AML-193 (cell line): ENCODE measurements at regions not wholly inside any gene's neighbourhood (a gene's known extent, or its start where the extent isn't known, plus 50 kb on each side); places are given as distances from the start of the nearest gene placed in this dataset.

Experiments
- DNase-seq, 2 experiments: peaks; one replicate each; lab custom pipeline; 2025; lab: John Stamatoyannopoulos, UW

- DNase-seq = no peak
Measured at GRCh38 chr18:2036086-2036485, 535.2 kb downstream of the METTL4 start.

- DNase-seq = no peak
Measured at GRCh38 chr18:2040279-2040678, 531.0 kb downstream of the METTL4 start.

- DNase-seq = peak; percentile 78 to 81
Measured at GRCh38 chr18:2049986-2050385, 521.3 kb downstream of the METTL4 start.

- DNase-seq = no peak
Measured at GRCh38 chr18:2050702-2051201, 520.6 kb downstream of the METTL4 start.

GRCh38 chr18:2053490-2054089 is 517.7 kb downstream of the METTL4 start:
- no peak for DNase-seq

- DNase-seq = no peak
Measured at GRCh38 chr18:2059336-2059735, 512.0 kb downstream of the METTL4 start.

- no peak for DNase-seq
Measured at GRCh38 chr18:2060086-2060485, 511.2 kb downstream of the METTL4 start.

- no peak for DNase-seq
Measured at GRCh38 chr18:2070631-2071030, 500.7 kb downstream of the METTL4 start.

- DNase-seq = no peak
Measured at GRCh38 chr18:2075499-2075898, 495.8 kb downstream of the METTL4 start.

GRCh38 chr18:2082676-2083075 is 488.6 kb downstream of the METTL4 start:
- DNase-seq = no peak

- DNase-seq = peak; percentile 54 to 57
Measured at GRCh38 chr18:2083691-2084090, 487.6 kb downstream of the METTL4 start.

- no peak for DNase-seq
Measured at GRCh38 chr18:2086439-2086838, 484.9 kb downstream of the METTL4 start.

GRCh38 chr18:2087877-2088673 is 483.2 kb downstream of the METTL4 start:
- peak; percentile 92 to 93 for DNase-seq

- DNase-seq = no peak
Measured at GRCh38 chr18:2089396-2089795, 481.9 kb downstream of the METTL4 start.

- DNase-seq = no peak
Measured at GRCh38 chr18:2091937-2092336, 479.4 kb downstream of the METTL4 start.

GRCh38 chr18:2096551-2096950 is 474.8 kb downstream of the METTL4 start:
- no peak for DNase-seq

- DNase-seq = no peak
Measured at GRCh38 chr18:2100694-2101213, 470.6 kb downstream of the METTL4 start.

GRCh38 chr18:2102022-2102421 is 469.3 kb downstream of the METTL4 start:
- DNase-seq = no peak

GRCh38 chr18:2103299-2103698 is 468.0 kb downstream of the METTL4 start:
- no peak for DNase-seq

- DNase-seq = peak; percentile 54 to 69
Measured at GRCh38 chr18:2104620-2105462, 466.5 kb downstream of the METTL4 start.

- DNase-seq = no peak
Measured at GRCh38 chr18:2108591-2108990, 462.7 kb downstream of the METTL4 start.

- no peak for DNase-seq
Measured at GRCh38 chr18:2111456-2111855, 459.8 kb downstream of the METTL4 start.
